Lung microvascular endothelial cell (primary cell): ENCODE measurements at regions not wholly inside any gene's neighbourhood (a gene's known extent, or its start where the extent isn't known, plus 50 kb on each side); places are given as distances from the start of the nearest gene placed in this dataset.

ENCODE experiments used
- DNase-seq, 2 donors: peaks; one replicate each; pipeline versions ENCODE4 v3.0.0 to v3.0.0-alpha.2; 2010; ENCODE audit warnings: low read depth in 2 of 2

- no peak for DNase-seq
Measured at GRCh38 chr10:107485019-107485418, 320.5 kb upstream of the SORCS1 start.

GRCh38 chr10:107481881-107482280, 317.4 kb upstream of the SORCS1 start:
- DNase-seq, result no peak

DNA sequence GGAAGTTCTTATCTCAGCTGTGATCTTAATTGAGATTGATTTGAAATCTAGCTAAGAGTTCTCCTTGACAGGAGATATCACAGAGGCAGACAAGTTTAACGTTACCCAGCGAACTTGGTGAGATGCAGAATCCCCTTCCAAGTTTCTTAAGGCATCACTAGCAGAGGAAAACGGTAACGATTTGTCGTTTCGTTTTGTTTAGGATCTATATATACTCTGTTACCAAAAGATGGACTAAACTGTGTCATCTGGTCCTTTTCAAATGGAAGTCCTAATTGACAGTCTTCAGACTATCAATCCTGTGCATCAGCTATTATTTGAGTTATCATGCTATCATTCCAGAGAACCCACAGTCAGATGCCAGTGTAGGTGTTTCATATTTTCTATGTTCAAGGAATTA, 316.7 kb upstream of the SORCS1 start:
- DNase-seq, result no peak

- DNase-seq, result no peak
Measured at GRCh38 chr10:107480781-107481180, 316.3 kb upstream of the SORCS1 start.

DNA sequence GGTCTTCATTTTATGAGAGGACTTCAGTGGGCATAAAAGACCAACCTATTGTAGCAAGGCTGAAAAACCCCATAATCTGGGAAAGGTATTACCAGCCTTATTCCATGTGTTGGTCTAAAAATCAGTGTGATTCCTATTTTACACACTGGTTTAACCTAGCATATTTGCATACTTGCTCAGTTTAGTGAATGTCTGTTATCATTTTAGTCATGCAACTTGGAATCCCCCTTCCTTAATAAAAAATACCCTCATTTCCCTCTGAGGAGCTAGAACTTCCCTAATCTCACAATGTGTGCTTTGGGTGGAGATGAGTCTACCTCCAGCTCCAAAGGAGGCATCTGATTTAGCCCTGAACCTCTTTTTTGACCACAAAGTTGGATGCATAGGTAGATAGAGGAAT, 312.8 kb upstream of the SORCS1 start:
- no peak for DNase-seq

DNA sequence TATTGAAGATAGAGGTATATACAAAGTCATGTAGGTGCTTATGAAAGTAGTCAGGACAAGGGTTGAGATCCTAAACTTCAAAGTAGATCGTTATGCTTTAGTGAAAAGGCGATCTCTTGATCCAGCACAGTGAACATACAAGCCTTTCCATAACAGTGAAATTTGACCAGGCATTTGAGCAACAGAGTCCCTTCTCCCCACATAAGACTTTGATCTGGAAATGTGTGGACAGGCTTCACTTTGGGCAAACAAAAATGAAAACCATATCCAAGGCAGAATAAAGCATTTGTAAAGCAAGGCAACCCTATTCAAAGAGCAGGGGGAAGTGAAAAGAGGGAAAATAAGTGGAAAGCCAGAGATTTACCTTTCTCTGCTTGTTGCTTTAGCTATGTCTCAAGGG, 311.9 kb upstream of the SORCS1 start:
- no peak for DNase-seq

GRCh38 chr10:107474650-107475049, 310.1 kb upstream of the SORCS1 start:
- no peak for DNase-seq

DNA sequence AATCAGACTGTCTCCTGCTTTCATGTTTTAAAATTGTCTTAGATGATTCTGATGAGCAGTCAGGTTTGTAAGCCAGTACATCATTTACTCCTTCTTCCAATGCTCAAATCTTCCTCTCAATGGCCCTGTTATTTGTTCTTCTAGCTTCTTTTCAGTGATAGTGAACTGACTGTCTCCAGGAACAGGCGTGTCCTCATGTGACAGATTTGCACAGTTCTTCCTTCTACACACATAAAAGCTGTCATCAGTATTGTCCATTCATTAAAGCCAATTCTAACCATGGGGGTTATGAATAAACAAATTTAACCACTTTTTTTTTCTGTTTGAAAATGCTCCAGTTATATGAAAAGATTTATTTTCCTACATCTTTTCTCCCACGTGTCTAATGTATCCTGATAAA, 308.7 kb upstream of the SORCS1 start:
- DNase-seq, result no peak

DNA sequence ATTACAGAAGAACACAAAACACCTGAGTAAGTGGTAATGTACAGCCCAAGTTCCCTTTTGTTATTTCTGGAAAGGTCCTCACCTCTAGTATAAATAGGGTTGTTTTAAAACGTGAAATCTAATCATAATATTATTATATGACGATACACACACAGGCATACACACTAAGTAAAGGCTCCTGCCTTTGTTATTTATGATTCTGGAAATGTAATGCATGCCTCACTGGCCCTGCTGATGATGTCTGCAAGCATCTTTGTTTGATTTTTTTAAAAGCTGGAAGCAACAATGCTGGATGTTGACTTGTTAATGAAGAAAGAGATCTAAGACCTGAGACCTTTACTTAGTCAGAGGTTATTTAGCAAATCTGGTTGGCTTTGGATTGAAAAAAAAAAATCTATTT, 307.4 kb upstream of the SORCS1 start:
- DNase-seq, result no peak

GRCh38 chr10:107453561-107453960, 289.1 kb upstream of the SORCS1 start:
- no peak for DNase-seq

DNA sequence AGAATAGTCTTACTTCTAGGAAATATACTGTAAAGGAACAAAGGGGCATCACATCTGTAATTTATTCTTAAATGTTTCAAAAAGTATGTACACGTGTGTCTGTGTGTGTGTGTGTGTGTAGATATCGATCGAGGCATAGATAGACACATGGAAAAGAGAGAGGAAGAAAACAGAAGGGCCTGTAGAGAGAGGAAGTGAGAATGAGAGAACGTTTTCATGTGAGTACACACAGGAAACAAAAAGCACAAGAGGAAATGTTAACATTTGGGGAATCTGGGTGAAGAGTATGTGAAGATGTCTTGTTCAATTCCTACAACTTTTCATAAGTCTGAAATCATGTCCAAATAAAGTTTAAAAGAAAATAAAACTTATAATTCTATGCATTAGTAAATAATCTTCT, 286.5 kb upstream of the SORCS1 start:
- DNase-seq, result no peak

GRCh38 chr10:107450056-107450455, 285.6 kb upstream of the SORCS1 start:
- no peak for DNase-seq

DNA sequence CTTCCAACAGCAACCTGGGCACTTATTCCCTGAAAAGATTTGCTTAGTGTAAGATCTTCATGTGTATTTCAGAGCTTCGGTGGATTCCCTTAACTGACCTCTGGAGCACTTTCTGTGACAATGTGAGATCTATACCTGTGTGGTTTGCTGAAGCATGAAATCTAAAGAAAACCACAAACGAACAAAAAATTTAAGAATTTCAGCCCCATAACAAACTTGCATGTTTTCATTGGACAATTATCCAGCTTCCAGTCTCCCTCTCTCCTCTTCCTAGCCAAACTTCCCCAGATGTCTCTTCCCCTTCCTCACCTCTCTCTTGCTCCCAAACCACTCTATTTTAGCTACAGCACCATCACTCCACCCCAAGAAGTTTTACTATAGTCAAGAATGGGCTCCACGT, 279.9 kb upstream of the SORCS1 start:
- no peak for DNase-seq

- no peak for DNase-seq
Measured at GRCh38 chr10:107443813-107444212, 279.3 kb upstream of the SORCS1 start.

DNA sequence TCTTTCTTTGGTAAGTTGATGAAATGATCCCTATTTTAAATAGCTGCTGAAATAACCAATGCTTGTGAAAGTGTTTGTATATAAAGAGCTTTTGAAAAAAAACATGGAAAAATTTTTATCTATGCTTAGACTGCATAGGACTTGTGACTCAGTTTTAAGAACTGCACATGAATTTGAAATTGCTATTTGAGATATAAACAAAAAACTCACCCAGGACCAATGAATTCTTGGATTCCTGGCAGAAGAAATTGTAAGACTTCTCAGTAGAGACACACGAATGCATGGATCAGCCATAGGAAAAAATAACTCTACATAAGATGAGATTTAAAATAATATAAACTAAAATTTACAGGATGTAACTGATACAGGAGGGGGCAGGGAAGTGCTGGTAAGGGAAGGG, 278.8 kb upstream of the SORCS1 start:
- no peak for DNase-seq

GRCh38 chr10:107442035-107442505, 277.6 kb upstream of the SORCS1 start:
- DNase-seq, result peak in 1 of 2 donors; percentile 1

- DNase-seq, result no peak
Measured at GRCh38 chr10:107440741-107441140, 276.2 kb upstream of the SORCS1 start.

DNA sequence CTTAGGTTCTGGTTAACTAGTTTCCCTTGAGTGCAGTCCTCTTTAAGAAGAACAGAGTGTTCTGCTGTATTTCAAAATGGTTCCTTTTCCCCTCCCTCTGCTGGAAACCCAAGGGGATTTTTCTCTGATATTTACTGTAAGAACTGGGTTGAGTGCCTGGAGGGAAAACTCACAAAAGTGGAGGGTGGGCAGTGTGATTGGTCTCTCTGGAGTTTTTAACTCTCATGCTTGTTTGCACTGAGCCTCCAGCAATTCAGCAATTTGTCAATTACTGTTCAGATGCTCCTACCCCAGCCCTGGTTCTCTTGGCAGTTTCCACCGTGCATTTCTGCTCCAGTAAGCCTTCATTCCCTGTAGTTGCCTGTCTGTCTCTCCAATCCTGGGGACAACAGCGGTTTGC, 273.4 kb upstream of the SORCS1 start:
- DNase-seq, result no peak

DNA sequence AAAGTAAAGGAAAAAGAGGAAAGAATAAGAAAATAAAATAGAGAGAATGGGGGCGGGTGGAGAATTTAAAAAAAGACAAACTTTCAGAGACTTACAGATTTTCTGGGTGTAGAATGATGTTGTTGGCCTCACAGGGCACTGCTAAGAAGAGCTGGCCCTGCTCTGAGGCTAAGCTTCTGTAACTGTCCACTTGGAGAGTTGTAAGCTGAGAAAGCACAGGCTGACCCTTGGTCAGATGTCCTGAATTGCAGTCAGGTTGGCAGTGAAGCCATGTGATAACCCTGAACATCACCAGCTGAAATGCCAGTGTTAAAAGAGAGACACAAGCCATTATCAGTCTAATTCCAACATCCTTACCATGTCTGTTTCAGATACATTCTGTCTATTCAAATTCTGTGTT, 272.1 kb upstream of the SORCS1 start:
- DNase-seq, result no peak

- no peak for DNase-seq
Measured at GRCh38 chr10:107434854-107435253, 270.3 kb upstream of the SORCS1 start.

GRCh38 chr10:107434201-107434600, 269.7 kb upstream of the SORCS1 start:
- DNase-seq, result no peak

DNA sequence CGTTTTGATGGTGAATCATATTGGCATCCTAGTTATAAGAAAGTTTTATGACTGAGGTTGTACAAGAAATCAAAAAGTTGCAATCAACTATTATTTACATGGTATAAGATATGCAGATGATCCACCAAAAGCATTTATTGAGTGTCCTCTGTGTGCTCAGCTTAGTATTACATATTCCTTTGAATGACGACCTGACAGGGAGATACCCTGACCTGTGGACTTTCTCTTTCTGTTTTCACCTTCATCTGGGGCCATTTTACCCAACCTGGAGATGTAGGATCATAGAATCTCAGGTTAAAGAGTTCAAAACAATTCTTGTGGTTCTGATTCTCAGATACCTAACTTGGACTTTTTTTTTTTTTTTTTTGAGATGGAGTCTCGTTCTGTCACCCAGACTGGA, 269.1 kb upstream of the SORCS1 start:
- no peak for DNase-seq

DNA sequence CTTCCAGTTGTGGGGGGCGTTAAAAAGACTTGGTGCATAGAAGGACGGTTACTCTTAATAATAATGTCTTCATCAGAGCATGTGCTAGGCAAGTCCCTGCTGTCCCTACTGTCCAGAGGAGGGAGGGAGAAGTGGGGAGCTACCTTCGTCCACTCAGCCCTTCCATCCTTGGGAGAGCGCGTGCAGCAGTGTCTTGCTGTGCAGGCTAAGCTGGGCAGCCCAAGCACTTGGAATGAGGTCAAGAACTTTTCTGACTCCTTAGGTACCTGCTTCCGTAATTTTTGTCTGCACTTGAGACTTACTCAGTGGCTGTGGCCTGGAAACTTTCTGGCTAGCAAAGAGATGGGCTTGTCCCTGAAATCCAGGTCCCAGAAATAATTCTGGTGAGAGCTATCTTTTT, 265.9 kb upstream of the SORCS1 start:
- DNase-seq, result no peak

DNA sequence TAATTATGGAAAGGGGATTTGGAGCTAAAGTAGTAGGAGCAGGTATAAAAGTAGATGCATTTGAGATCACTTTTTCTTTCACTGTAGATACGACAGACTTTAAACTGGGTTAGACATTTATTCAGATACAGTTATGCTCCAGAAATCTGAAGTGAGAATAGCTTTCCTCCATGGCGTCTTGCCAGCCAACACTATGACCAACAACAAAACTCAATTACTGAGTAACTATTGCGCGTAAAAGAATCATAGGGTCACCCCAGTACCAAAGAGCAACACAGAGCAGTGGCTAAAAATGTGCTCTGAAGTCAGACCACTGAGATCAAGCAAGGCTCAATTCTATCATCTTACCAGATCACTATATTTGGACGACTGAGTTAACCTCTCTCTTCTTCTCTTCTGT, 262.5 kb upstream of the SORCS1 start:
- DNase-seq, result no peak
